HEK293 (cell line): ENCODE measurements at regions not wholly inside any gene's neighbourhood (a gene's known extent, or its start where the extent isn't known, plus 50 kb on each side); places are given as distances from the start of the nearest gene placed in this dataset.

Experiments used
- CTCF ChIA-PET: fragments of 350-600 bp; formaldehyde crosslinking; extraction: SDS; loops from one replicate; lab custom pipeline; 2021; ENCODE audit warnings: antibody characterized with exemption; lab: Yijun Ruan, JAX
- POLR2A ChIA-PET: fragments of 300-600 bp; formaldehyde crosslinking; extraction: SDS; loops from one replicate; lab custom pipeline; 2020; ENCODE audit warnings: antibody characterized with exemption, inconsistent platforms; lab: Yijun Ruan, JAX
- H3K27ac ChIP-seq: fragments of 200-500 bp; sonication (Bioruptor generic); 2 replicates; pipeline ENCODE4 v1.5.1; 2014; ENCODE audit warnings: low read depth, low read length, control low read depth, inconsistent platforms; ENCODE audit errors: extremely low read depth
- H3K36me3 ChIP-seq, 2 experiments: fragments of 200-500 bp in 1 of 2; sonication (Bioruptor generic) in 1 of 2; 1 replicate in 1 of 2; 2 replicates in 1 of 2; pipeline ENCODE4 v1.5.1; 2014 to 2017; ENCODE audit warnings: inconsistent platforms in 2 of 2, low read length in 2 of 2; ENCODE audit not compliant: control insufficient read depth in 2 of 2, insufficient read depth in 1 of 2
- H3K4me1 ChIP-seq: fragments of 200-500 bp; sonication (Bioruptor generic); 2 replicates; pipeline ENCODE4 v1.5.1; 2014; ENCODE audit warnings: mild to moderate bottlenecking, low read length, inconsistent platforms; ENCODE audit not compliant: control insufficient read depth, insufficient read depth
- H3K4me3 ChIP-seq: 2 replicates; pipeline ENCODE4 v1.5.1; 2011; ENCODE audit warnings: low read depth, mild to moderate bottlenecking, control low read depth, low read length, moderate library complexity
- H3K9me3 ChIP-seq: fragments of 200-500 bp; sonication (Bioruptor generic); 2 replicates; pipeline ENCODE4 v1.5.1; 2014; ENCODE audit warnings: low read depth, low read length, inconsistent platforms; ENCODE audit not compliant: control insufficient read depth, insufficient read depth
- BCL6B ChIP-seq: fragments of 450-650 bp; formaldehyde crosslinking; IDR thresholded peaks from 2 replicates; pipeline ENCODE4 v1.5.1; 2017; ENCODE audit warnings: missing biosample characterization, missing genetic modification characterization
- GLI4 ChIP-seq: fragments of 450-650 bp; formaldehyde crosslinking; IDR thresholded peaks from 2 replicates; pipeline ENCODE4 v1.5.1; 2016; ENCODE audit warnings: missing biosample characterization, missing genetic modification characterization
- PBX3 ChIP-seq: sonication (generic); formaldehyde crosslinking; IDR thresholded peaks from 2 replicates; pipeline ENCODE4 v1.8.1; 2022; ENCODE audit warnings: mild to moderate bottlenecking, moderate library complexity, missing genetic modification reagents
- ZBTB10 ChIP-seq: fragments of 450-650 bp; formaldehyde crosslinking; IDR thresholded peaks from 2 replicates; pipeline ENCODE4 v1.5.1; 2016; ENCODE audit warnings: missing biosample characterization, missing genetic modification characterization
- ZBTB20 ChIP-seq: fragments of 450-650 bp; formaldehyde crosslinking; IDR thresholded peaks from 2 replicates; pipeline ENCODE4 v1.5.1; 2016; ENCODE audit warnings: missing biosample characterization, missing genetic modification characterization
- ZFP37 ChIP-seq: fragments of 450-650 bp; formaldehyde crosslinking; IDR thresholded peaks from 2 replicates; pipeline ENCODE4 v1.5.1; 2016; ENCODE audit warnings: missing biosample characterization, missing genetic modification characterization
- ZNF148 ChIP-seq: fragments of 450-650 bp; formaldehyde crosslinking; IDR thresholded peaks from 2 replicates; pipeline ENCODE4 v1.5.0; 2017; ENCODE audit warnings: missing biosample characterization, missing genetic modification characterization, borderline replicate concordance
- ZNF398 ChIP-seq: fragments of 450-650 bp; formaldehyde crosslinking; IDR thresholded peaks from 2 replicates; pipeline ENCODE4 v1.5.1; 2017; ENCODE audit warnings: missing biosample characterization, missing genetic modification characterization
- ZNF423 ChIP-seq: fragments of 450-650 bp; formaldehyde crosslinking; IDR thresholded peaks from 2 replicates; pipeline ENCODE4 v1.5.1; 2016; ENCODE audit warnings: missing biosample characterization, missing genetic modification characterization
- ZNF473 ChIP-seq: fragments of 450-650 bp; formaldehyde crosslinking; IDR thresholded peaks from 2 replicates; pipeline ENCODE4 v1.5.1; 2017; ENCODE audit warnings: missing biosample characterization, missing genetic modification characterization
- ZNF48 ChIP-seq: fragments of 450-650 bp; formaldehyde crosslinking; IDR thresholded peaks from 2 replicates; pipeline ENCODE4 v1.5.1; 2016; ENCODE audit warnings: missing biosample characterization, missing genetic modification characterization
- ZNF510 ChIP-seq: fragments of 450-650 bp; formaldehyde crosslinking; IDR thresholded peaks from 2 replicates; pipeline ENCODE4 v1.5.1; 2018; ENCODE audit warnings: mild to moderate bottlenecking, missing genetic modification characterization, missing biosample characterization; ENCODE audit not compliant: insufficient replicate concordance
- ZNF555 ChIP-seq: fragments of 450-650 bp; formaldehyde crosslinking; conservative IDR thresholded peaks from 2 replicates; pipeline ENCODE4 v1.5.1; 2017; ENCODE audit warnings: missing biosample characterization, mild to moderate bottlenecking, missing genetic modification characterization, inconsistent platforms
- ZNF621 ChIP-seq: fragments of 450-650 bp; formaldehyde crosslinking; IDR thresholded peaks from 2 replicates; pipeline ENCODE4 v1.5.1; 2017; ENCODE audit warnings: missing biosample characterization, missing genetic modification characterization
- ZNF623 ChIP-seq: fragments of 450-650 bp; formaldehyde crosslinking; IDR thresholded peaks from 2 replicates; pipeline ENCODE4 v1.5.1; 2016; ENCODE audit warnings: missing biosample characterization, missing genetic modification characterization
- ZNF639 ChIP-seq: fragments of 450-650 bp; formaldehyde crosslinking; IDR thresholded peaks from 2 replicates; pipeline ENCODE4 v1.5.1; 2016; ENCODE audit warnings: missing biosample characterization, missing genetic modification characterization
- ZNF645 ChIP-seq: fragments of 450-650 bp; formaldehyde crosslinking; IDR thresholded peaks from 2 replicates; pipeline ENCODE4; 2016; ENCODE audit warnings: missing biosample characterization, missing genetic modification characterization
- ZNF664 ChIP-seq: fragments of 450-650 bp; formaldehyde crosslinking; IDR thresholded peaks from 2 replicates; pipeline ENCODE4 v1.5.1; 2016; ENCODE audit warnings: missing biosample characterization, missing genetic modification characterization
- ZNF707 ChIP-seq: fragments of 450-650 bp; formaldehyde crosslinking; IDR thresholded peaks from 2 replicates; pipeline ENCODE4 v1.5.1; 2016; ENCODE audit warnings: missing biosample characterization, missing genetic modification characterization
- TF ChIP-seq, protein P1 (sequence below): fragments of 450-650 bp; formaldehyde crosslinking; IDR thresholded peaks from 2 replicates; pipeline ENCODE4 v1.5.1; 2016; ENCODE audit warnings: missing biosample characterization, missing genetic modification characterization
- TF ChIP-seq, protein P2 (sequence below): fragments of 450-650 bp; formaldehyde crosslinking; IDR thresholded peaks from 2 replicates; pipeline ENCODE4 v1.5.1; 2016; ENCODE audit warnings: missing biosample characterization, missing genetic modification characterization

GRCh38 chr4:34964613-34965012, 1279.7 kb downstream of the ARAP2 start:
- POLR2A ChIA-PET: no interaction called here
- Histone ChIP-seq H3K36me3 (no peaks in the 10 kb centered on the region), H3K4me1 (no peaks in the 10 kb centered on the region), H3K27ac (no peak overlapping the region), H3K4me3 (no peak overlapping the region), H3K9me3 (no peaks in the 10 kb centered on the region)
- CTCF ChIA-PET: interaction anchor here (0.6 to 0.7 kb wide), 2 partner anchors 173 to 440 kb away, joined by 3 read pairs; no protein-coding TSS in a partner anchor
- TF ChIP-seq ZNF555: no peak
- no peak for TF ChIP-seq ZNF48
- TF ChIP-seq ZNF664 (tag by site-specific recombination): no peak
- TF ChIP-seq ZNF398: no peak
- no peak for TF ChIP-seq ZFP37 (tag by site-specific recombination)
- TF ChIP-seq ZBTB20 (tag by site-specific recombination): no peak
- TF ChIP-seq, protein P1, sequence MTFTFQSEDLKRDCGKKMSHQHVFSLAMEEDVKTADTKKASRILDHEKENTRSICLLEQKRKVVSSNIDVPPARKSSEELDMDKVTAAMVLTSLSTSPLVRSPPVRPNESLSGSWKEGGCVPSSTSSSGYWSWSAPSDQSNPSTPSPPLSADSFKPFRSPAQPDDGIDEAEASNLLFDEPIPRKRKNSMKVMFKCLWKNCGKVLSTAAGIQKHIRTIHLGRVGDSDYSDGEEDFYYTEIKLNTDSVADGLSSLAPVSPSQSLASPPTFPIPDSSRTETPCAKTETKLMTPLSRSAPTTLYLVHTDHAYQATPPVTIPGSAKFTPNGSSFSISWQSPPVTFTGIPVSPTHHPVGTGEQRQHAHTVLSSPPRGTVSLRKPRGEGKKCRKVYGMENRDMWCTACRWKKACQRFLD (tag by site-specific recombination): no peak
- TF ChIP-seq ZNF639 (tag by site-specific recombination): no peak
- TF ChIP-seq, protein P2, sequence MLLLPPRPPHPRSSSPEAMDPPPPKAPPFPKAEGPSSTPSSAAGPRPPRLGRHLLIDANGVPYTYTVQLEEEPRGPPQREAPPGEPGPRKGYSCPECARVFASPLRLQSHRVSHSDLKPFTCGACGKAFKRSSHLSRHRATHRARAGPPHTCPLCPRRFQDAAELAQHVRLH (tag by site-specific recombination): no peak
- TF ChIP-seq ZNF707 (tag by site-specific recombination): no peak
- no peak for TF ChIP-seq ZNF621 (tag by site-specific recombination)
- no peak for TF ChIP-seq ZBTB10 (tag by site-specific recombination)
- no peak for TF ChIP-seq ZNF473 (tag by site-specific recombination)
- no peak for TF ChIP-seq ZNF510
- TF ChIP-seq ZNF645 (tag by site-specific recombination): no peak
- no peak for TF ChIP-seq BCL6B (tag by site-specific recombination)

GRCh38 chr4:34972189-34972588, 1272.1 kb downstream of the ARAP2 start:
- POLR2A ChIA-PET: no interaction called here
- no peak for TF ChIP-seq ZNF623
- no peak for TF ChIP-seq PBX3 (CRISPR knock-in tag)
- TF ChIP-seq GLI4 (tag by site-specific recombination): no peak
- no peak for TF ChIP-seq ZNF423 (tag by site-specific recombination)
- no peak for TF ChIP-seq ZNF148 (tag by site-specific recombination)

More at GRCh38 chr4:34972189-34972588, 1272.1 kb downstream of the ARAP2 start:
- Histone ChIP-seq H3K9me3 (no peaks in the 10 kb centered on the region), H3K36me3 (no peaks in the 10 kb centered on the region), H3K4me3 (no peak overlapping the region), H3K27ac (no peak overlapping the region), H3K4me1 (no peaks in the 10 kb centered on the region)
- CTCF ChIA-PET: no interaction called here
